GM21717 (cell line): ENCODE measurements at regions not wholly inside any gene's neighbourhood (a gene's known extent, or its start where the extent isn't known, plus 50 kb on each side); places are given as distances from the start of the nearest gene placed in this dataset.

Experiments used
- ATAC-seq: cut with Tn5 transposase; IDR thresholded peaks from one replicate; pipeline ENCODE4 v1.9.1; 2021; ENCODE audit warnings: mild to moderate bottlenecking, moderate library complexity; ENCODE audit not compliant: unreplicated experiment

DNA sequence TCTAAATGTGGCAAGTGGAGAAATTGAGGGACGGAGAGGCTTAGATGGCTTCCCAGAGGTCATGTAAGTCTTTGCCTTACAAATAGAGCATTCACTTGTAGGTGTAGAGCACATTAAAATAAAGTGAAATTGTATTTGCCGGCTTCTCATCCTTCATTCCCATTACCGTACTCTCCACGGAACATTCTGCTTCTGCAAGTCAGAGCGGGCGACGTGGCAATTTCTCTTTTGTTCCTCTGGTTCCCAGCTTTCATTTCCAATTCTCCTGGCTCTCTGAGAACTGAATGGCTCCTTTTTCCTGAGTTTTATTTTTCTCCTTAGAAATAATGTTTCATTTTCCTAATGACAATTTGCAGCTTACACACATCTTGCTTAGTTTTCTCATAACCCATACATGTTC is 51.3 kb upstream of the PFKP start:
- no peak for ATAC-seq

DNA sequence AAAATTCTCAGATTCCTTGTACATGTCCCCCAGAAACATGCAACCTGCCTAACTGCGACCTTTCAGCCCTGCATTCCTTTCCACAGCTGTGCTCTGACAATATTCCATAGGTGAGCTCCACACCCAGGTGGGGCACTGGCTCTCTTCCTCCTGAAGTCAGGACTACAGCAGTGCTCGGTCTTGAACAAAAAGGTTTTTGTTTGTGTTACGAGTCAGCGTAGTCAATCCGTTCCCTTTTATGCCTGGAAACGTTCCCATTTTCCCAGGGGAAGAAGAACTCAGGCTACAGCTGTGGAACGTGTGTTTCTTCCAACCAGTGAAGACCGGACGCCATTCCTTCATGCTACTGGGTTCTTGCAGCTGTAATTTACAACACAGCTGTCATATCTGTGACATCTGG is 52.4 kb upstream of the PFKP start:
- no peak for ATAC-seq

DNA sequence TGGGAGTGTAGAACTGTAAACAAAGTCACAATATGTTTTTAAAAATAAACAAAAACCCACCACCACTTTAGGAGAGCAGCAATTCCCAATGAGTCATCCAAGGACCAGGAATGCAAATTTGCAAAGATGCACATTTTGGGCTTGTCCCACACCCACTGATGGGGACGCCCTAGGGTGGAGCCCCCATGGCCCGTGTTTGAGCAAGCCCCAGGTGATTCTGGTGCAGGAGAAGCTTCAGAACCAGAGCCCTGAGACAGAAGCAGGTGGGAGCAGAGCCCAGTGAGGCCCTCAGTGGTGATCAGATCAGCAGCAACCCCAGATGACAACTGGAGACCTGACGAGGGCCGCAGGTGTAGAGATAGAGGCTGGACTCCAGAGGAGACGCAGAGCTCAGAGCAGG is 55.1 kb upstream of the PFKP start:
- ATAC-seq, result no peak

DNA sequence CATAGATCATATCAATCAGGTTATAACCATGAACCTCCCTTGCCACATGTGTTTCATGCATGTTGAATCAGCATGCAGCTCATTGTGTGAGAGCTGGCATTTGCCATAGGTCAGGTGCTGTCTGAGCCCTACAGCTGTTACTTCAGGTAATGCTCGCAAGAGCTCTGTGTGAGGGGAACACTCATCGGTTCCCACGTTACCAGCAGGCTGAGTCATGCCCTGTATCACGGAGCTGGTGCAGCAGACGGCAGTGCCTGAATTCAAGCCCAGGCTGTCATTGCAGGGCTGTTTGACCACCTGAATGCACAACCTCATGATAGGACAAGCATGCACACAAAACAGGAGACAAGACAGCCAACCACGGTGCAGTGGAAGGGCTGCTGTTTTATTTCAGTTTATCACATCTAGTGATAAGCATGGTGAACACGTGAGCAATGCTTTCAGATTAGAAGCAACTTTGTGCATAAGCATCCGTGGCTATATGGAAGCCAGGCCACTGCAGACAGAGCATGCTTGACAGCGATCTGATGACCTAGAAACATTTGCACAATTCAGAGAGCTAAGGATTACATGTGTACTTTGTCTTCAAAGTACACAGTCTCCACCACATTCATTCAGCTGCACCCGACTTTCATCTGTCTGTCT is 56.4 kb upstream of the PFKP start:
- no peak for ATAC-seq

DNA sequence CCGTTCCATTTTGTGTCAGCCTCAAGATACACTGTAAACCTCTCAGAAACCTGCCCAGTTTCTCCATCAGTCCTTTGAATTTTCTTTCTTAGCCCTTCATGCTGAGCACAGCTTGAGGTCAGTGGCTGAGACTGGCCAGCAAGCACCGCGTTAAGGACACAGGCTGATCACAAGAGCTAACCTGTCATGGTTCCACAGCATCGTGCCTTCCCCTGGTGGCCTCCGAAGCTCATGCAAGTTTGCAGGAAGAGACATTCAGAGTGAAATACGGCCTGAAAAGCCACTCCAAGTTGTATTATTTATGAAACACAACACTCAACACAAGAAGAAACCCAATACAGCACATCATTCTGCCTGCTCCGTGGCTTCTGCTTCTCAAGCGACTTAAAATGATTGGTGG is 57.0 kb upstream of the PFKP start:
- ATAC-seq, result no peak

DNA sequence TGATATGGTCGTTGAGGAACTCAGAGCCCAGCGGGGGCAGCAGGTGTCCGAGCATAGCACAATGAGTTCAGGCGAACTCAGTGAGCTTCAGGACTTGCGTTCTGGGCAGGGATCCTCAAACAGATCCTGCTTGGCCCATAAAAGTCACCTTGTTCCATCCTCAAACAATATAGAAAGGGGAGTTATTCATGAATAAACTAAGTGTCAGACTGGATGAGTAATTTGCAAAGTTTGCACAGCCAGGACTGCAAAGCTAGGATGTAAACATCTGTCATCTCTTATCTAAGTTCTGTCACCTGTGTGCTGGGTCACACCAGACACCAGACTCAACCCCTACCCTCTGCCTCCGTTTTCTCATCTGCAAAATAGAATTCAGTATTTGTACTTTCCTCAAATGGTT is 58.0 kb upstream of the PFKP start:
- no peak for ATAC-seq

DNA sequence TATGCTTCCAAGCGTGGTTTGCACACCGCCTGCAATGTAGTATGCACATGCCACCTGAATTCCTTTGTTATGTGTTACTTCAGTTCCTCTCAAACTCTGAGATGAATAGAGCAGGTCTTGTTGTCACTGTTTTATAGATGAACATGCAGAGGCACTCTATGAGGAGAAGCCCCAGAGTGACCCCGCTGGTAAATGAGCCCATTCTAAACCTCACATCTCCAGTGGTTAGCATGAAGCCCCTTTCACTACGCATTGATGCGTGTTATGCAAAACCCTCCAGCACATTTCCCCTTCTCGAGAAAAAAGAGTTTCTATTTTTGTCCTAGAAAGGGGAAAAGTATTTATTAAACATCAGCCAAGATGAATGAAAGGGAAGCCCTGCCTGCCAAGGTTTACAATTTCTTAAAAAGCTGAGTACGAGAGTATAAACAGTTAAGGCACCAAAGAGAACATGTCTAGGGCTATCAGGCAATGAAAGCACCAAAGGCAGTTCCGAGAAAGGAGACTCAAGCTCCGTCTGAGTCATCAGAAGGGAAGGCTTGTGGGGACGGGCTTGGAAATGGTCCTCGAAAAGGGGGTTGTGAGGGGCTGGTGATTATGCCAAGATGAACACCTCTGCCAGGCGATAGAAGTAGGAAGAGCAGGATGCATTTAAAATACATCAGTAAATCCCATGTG is 58.7 kb upstream of the PFKP start:
- ATAC-seq, result no peak

DNA sequence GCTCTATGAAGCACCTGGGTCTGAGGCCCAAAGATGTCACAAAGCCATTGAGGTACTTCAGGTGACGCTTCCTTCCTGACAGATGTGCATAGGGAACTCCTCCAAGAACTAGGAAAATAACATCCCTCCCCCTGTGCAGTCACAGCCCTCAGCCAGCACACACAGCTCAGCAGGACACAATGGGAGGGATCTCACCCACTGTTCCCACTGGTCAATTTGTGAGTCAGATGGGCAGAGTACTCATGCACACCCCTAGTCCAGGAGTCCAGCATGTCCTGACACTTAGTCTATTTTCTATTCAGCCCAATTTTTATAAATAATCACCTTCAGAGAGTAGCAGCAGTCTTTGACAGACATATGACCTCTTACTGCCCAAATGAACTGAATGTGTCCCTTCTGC is 60.7 kb upstream of the PFKP start:
- no peak for ATAC-seq

DNA sequence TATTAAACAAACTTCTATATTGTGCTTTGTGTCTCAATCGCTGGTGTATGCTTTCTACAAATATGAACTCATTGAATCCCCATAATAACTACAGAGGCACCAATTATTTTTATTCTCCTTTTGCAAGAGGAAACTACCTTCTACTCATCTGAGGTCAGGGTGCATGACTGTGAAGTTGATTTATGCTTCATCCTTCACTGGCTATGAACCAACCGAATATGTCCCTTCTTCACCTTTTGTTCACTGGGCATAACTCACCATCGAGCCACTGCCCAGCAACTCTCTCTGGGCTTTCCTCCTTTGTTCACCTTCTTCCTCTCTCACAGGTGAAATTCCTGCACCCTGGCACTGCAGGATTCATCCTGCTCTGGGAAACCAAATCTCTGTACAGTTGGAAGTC is 61.3 kb upstream of the PFKP start:
- ATAC-seq, result no peak

DNA sequence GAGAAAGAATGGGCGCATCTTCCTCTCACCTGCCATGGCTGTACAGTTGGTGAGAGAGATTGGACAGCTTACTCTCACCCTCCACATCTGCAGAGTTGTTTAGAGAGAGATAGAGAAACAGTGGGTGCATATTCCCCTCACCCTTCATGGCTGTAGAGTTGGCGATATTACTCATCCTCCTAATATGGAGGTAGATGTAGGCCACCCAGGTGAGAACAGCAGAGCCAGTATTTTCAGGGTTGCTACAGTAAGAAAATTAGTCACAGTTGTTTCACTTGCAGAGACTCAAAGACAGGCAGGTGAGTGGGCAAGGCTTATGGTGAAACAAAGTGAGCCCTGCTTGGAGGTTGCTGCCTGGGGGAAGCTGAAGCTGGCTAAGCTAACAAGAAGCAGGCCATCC is 65.0 kb upstream of the PFKP start:
- ATAC-seq, result no peak

DNA sequence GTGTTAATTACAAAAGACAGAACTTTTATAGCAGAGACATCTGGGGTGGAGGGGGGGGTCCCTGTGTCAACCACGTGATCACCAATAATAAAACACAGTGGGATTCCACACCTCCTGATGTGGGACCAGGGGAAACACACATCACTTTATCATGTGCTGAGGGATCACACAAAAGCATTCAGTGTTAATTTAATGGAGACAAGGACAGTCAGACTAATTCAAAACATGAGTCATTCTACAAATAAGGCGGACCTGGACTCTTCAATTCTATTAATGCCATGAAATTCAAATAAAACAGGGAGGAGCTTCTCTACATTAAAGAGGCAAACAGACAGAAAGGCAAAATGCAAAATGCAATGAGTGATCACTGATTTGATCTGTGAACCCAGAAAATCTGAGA is 67.3 kb upstream of the PFKP start:
- ATAC-seq, result no peak

DNA sequence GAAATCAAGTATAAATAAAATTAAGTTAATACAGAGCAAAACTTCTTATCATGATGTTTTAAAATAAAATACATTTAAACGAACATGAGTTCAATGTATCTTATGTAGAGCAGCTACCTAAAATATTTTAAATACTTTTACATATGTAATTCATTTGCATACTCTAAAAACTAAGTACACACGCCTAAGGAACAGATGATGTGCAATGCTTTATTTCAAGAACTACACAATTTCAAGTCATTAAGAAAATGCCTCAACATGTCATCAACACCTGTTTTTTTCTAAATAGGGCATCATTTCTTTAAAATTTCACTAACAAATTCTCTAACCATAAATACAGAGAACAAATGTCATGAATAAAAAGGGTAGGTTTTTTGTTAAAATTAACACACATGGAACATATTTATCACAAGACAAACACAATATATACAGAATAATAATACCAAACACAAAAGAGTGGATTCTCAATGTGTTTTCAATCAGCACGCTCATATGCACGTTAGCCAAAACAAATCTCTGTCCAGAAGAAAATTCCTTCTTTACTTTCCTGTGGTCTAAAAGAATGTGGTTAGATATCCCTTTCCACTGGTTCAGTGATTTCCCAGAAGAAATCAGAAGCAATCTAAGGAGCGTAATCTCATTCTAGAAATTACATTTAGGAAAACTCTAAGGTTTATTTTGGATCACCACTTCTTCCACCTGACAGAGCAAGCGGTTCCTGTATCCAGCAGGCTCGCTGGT is 73.0 kb upstream of the PFKP start:
- ATAC-seq, result no peak

DNA sequence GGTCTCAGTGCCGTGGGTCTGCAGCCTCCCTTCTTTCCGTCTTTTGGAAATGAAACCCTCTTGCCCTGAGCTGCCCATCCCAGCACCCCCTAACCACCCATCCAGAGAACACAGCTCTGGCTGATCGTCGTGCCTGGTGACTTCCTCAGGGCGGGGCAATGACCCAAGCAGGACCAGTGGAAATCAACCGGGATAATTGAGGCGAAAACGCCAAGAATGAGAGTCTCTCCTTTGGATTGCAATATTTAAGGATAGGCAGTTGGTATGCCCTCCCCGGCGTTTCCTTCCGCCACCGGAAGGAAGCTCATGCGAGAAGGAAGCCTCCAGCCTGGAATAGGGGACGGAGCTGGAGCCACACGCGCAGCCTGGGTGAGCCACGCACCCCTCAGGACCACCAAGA is 73.7 kb upstream of the PFKP start:
- ATAC-seq, result no peak

DNA sequence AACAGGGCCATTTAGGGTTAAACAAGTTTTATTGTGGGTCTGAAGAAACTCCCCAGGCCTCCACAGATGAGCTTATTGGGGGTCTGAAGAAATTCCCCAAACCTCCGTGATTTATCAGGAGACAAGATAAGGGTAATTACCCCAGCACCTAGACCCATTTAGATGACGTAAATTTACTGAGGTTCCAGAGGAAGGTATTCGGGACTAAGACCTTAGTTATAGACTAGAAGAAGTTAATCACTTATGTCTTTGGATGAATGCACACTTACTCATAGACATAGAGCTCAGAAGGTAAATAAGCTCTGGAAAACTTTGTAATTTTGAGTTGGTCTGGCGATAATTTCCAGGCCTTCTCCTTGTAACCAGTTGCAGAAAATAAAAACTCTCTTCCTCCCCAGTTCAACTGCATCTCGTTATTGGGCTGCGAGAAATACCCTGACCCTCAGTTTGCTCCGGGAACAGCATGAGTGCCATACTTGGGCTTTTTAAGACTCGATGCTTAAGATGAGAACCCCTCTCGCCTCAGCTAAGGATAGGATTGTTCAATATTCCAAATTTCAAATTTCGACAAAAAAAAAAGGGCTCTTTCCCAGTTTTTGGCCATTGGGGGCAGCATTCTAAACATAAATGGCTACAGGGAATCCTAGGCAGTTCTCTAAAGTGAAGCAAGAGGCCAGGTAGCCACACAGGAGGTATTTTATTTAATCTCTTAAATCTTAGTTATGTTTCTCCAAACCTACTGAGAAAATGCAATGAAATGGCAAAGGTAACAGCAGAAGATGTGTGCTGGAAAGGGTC is 74.7 kb upstream of the PFKP start:
- ATAC-seq, result no peak

DNA sequence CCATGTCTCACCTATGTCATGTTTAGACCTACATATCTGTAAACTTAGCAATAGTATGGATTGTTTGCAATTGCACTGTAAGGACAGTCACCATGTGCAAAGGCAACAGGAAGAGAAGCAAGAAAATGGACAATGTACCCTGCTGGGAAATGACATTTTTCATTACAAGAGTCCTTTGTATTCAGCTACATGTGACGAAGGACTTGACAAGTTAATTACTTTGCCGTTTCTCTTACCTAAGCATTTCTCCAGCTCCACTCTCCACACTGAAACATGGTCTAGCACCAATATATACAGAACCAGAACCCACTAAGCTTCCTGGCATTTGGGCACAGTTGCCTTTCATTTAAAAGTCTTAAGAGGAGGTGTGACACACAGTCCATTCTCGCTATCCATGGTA is 76.6 kb upstream of the PFKP start:
- no peak for ATAC-seq

DNA sequence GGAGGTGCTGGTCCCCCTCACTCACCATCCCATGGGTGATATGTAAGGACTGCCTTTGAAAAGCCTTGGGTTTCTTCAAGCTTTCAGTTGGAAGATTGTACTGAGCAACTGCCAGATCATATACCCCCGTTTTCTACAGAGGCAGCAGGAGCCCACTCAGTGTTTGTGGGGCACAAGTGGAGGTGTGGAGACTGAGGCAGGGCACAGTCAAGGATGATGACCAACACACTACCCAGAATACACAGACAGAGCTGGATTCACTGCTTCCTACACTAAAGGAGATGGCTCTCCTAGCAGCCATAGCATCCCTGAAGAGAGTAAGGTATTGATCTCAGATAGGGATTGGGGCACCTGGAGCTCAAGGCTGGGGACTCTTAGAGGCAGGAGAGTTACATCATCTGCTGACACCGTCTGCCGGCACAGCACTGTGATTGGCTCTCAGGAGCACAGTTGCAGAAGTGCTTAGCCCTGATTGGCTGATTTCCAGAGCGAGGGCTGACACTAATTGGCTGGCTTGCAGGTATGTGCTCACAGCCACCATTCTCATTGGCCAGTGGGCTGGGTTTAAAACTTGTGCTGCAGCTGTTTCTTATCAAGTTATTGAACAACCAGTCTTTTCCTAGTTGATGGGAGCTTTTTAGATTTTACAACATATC is 77.9 kb upstream of the PFKP start:
- ATAC-seq, result no peak

DNA sequence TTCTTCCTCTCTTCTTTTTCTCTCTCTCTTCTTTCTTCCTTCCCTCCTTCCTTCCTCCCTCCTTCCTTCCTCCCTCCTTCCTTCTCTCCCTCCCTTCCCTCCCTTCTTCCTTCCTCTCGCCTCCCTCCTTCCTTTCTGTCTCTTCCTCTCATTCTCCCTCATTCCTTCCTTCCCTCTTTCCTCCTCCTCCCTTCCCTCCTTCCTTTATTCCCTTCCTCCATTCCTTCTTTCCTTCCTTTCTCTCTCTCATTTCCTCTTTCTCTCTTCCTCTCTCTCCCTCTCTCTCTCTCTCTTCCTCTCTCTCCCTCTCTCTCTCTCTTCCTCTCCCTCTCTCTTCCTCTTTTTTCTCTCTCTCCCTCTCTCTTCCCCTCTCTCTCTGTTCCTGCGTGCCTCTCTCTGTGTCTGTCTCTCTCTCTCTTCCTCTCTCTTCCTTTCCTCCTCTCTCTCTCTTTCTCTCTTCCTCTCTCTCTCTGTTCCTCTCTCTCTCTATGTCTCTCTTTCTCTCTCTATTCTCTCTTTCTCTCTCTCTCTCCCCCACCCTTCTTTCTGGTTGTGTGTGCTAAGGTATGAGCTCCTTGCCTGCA is 80.1 kb upstream of the PFKP start:
- ATAC-seq, result no peak

DNA sequence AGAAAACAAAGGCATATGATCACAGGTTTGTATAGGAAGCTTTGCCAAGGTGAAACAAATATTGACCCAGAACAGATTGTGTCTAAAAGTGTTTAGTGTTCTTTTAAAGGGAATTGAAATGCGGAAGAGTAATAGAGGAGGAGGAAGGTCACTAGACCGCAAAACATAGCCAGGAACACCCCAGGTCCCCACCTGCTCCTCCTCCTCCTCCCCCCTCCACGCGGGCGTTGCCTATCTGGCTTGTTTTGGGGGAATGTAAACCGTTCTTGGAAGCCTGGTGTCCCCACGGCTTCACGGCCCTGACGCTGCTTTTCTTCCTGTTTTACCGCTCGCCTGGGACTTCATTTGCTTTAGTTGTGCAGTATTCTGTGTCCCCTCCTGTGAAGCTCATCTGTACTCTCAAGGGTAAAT is 81.0 kb upstream of the PFKP start:
- ATAC-seq, result no peak

DNA sequence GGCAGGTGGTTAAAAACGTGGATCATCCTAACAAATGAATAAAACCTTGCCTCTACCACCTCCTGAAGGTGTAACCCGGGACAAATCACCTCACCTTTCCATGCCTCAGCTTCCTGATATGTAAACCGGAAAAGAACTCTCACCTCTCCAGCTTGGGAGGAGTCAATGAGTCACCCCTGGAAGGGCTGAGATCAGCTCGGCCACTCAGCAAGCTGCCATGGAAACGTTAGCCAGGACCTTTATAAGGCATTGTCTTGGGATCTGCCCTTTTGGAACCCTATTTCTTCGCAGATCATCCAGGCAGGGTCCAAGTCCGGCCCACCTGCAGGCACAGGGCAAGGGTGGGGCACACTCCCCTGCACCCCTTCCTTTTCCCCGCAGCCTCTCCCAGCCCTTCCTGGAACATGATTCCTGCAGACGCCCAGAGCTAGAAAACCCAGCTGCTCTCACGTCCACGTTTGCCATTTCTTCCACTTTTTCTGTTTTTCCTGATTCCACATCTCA is 81.6 kb upstream of the PFKP start:
- ATAC-seq, result no peak

DNA sequence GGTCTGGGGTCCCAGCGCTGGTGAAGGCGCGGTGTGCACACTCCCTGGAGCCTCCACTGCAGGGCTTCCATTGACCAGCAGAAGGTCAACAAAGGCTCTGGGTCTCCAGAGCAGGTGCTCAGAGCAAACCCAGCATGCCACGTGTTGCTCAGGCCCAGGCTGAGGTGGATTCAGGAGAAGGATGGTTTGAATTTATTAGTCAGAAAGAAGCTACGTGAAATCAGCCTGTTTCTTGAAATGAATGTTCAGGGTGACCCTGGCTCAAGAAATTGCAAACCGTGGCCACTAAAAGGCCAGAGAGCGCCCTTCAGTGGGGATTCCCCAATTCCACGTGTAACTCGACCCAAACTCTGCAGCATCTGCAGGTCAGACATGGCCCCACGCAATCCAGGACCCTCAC is 82.7 kb upstream of the PFKP start:
- ATAC-seq, result no peak

DNA sequence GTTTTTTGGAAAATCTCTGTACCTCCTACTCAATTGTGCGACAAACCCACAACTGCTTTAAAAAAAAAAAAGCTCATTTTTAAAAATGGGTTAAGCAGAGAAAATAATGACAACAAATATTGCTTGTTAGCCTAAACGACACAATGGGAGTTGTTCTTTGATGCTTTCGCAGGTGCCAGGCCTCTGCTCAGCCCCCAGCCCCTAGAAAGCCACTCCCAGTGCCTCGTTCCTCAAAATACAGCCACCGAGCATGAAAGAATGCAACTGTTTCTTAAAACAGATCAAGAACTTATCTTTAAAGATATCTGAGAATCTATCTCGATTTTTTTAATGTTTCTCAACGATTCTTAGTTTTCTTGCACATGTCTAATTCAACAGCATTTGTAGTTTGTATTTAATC is 85.2 kb upstream of the PFKP start:
- ATAC-seq, result no peak
